Stimulated activated CD8-positive, alpha-beta memory T cell treated with anti-CD3 and anti-CD28 coated beads, Interleukin-15, amount 100 ng/mL, for 24 hours (primary cell): ENCODE measurements at regions not wholly inside any gene's neighbourhood (a gene's known extent, or its start where the extent isn't known, plus 50 kb on each side); places are given as distances from the start of the nearest gene placed in this dataset.

ENCODE experiments used
- DNase-seq: peaks from one replicate; pipeline ENCODE4 v3.0.0-alpha.2; 2020; ENCODE audit warnings: low read depth

DNA sequence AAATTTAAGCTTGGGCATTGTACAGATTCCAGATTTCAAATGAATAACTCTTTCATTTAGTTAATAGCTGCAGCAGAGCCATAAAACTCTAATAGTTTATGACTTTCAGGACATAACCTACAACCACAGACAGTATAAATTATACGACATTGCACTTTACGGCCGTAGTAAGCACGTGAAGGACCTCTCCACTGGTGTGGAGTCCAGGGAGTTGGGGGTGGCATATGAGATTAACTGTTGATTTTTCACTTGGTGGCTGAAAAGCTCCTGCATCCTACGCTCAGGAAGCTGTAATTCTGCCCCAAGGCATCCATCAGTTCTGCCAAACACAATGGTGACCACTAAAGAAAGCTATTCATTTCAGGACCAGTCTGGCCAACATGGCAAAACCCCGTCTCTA lies 376.2 kb downstream of the SOX11 start:
- DNase-seq = no peak

GRCh38 chr2:6069381-6069780 lies 377.2 kb downstream of the SOX11 start:
- no peak for DNase-seq

DNA sequence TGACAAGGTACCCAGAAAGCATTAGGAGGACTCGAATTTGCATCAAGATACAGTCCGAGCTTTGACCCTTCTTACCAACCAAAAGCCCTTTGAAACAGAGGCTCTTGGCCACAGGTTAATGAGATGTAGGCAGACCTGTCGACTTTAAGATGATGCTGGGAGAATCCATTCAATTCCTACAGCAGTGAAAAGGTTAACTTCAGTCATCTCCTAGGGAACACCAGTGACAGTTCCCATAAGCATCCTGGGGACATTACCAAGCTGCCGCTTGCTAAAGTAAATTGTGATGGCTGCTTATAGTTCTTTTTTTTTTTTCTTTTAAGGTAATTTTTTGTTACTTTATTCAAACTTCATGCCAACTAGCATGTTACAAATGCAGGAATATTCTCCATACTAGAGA lies 379.3 kb downstream of the SOX11 start:
- no peak for DNase-seq

DNA sequence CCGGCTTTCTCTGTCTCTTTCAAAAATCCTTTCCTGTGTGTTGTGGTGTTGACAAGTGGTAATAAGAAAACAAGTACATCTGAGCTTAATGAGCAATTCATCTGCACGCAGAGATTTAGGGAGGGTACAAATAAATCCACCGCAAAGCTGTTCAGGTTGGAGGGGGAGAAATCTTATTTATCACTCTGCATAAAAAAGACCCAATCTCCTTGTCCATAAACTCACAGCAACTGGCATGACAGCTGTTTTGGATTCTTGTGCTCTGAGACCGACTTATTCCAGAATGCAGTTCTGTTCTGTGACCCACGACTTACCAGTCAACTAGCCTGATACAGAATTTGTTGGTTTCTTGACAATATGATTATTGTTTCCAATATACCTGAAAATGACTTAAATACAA lies 380.1 kb downstream of the SOX11 start:
- no peak for DNase-seq

GRCh38 chr2:6072768-6073167 lies 380.6 kb downstream of the SOX11 start:
- DNase-seq = no peak

DNA sequence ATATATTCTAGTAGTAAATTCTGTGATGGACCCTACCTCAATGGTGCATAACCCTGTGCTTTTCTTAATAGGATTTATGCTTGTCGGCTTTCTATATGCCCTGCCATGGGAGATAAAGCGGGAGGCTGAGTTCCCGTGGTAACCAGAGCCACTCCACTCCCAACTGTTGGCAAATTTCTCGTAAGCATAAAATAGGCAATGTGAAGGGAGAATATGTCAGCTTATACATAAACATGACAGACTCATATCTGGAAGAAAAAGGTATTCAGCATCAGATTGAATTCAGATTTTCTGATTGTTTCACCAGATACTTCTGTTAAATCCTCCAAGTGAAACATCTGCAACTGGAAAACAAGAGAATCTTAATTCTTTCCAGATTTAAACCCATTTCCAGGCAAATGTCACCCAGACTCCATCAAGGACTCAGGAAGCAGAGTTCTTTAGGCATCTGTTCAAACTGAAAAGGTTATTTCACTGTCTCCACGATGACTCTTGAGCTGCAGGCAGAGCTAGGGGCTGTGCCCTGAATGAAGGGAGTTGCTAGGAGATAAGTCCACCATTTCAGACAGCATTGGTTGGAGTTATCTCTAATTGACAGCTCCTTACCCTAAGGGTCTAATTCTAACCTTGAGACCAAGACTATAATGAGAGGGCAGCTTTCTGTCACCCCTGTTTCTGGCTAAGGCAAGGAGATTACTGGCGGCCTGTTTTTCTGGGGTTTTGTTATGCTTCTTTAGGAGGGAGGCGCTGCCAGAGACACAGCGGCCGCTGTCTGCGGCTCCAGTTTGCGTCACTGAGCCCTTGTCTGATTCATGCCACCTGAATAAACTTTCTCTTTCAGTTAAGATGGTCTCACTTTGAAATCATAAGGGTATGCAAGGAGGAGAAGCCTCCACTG lies 381.3 kb downstream of the SOX11 start:
- DNase-seq = no peak

GRCh38 chr2:6074089-6074643 lies 382.0 kb downstream of the SOX11 start:
- no peak for DNase-seq

DNA sequence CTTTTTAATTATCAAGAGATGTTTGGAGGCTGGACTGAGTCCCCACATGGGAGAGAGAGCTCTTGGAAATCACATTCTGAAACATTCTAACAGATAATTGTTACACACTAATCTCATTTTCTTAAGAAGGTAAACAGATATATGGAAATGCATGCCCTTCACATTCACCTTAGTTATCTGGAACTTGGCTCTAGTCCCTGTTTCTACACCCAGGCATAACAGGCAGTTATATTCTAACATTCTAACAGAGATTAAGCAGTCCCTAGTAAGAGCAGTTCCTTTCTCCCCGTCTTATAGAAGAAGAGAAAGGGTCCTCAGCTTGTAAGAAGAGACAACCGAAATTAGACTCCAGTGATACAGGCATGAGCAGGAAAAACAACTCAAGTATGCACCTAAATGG lies 385.4 kb downstream of the SOX11 start:
- DNase-seq = no peak

- no peak for DNase-seq
These were observed 386.2 kb downstream of the SOX11 start for GRCh38 chr2:6078414-6078813.

- DNase-seq = no peak
These were observed 387.2 kb downstream of the SOX11 start for GRCh38 chr2:6079405-6079804.

DNA sequence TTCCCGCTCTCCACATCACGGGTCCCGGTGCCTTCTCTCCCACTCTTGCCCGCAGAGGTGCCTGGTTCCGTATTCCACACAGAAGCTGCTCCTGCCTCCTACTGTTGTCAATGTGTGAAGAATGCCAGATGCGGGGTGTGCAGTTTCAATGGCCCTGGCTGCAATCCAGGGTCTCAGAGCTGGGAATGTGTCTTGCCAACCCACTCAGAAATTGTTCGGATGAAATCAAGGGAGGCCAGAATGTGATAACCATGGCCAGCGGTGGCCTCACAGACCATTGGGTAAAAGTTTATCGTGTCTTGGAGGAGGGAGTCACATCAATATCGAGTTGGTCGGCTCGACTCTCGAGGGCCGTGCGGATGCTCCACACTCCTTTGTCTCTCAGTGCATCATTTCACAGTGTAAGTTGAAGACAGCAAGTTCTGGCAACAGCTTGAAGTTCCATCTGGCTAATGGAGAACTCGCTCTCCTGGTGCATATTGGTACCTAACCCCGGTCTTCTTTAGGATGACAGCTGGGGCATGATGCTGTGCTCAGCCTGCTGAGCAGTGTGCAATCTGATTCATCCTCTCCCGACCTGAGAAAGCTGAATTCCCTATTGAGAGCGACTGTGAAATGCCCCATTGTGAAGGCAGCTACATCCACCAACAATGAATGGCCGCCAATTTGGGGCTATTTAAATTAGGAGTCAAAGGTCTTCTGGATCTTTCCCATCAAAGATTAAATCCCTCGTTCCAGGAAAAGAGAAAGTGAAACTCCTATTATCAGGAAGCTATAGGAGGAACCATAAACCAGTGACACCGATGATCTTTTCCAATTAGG lies 389.0 kb downstream of the SOX11 start:
- no peak for DNase-seq

GRCh38 chr2:6081955-6082624 lies 389.9 kb downstream of the SOX11 start:
- DNase-seq = no peak

DNA sequence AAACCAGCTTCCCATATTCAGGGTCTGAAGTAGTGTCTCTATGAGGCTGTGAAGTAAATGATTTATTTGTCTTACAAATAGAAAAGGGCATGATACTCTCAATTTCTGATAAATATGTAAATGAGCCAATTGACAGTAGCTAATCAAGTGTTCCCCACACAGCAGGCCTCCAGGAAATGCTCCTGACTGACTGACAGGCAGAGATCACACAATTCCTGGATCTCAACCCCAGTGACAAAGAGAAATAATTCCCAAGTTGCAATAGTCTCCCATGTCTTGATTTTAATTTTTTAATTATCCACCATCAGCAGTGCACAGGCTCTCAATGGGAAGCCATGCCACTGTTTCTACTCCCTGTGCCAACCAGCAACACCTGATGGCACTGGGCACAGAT lies 390.4 kb downstream of the SOX11 start:
- DNase-seq = no peak

DNA sequence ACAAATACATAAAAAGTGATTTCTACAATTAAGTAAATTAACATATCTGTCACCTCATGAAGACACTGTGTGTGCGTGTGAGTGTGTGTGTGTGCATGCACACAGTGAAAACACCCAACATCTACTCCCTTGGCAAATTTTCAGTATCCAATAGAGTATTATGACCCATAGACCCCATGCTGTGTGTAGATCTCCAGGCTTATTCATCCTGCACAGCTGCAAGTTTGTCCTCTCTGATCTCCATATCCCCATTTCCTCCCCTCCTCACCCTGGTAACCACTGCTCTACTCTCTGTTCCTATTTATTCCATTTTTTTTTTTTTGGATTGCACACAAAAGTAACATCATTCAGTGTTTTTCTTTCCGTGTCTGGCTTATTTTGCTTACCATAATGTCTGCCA lies 391.0 kb downstream of the SOX11 start:
- no peak for DNase-seq

- no peak for DNase-seq
These were observed 397.3 kb downstream of the SOX11 start for GRCh38 chr2:6089474-6089873.

DNA sequence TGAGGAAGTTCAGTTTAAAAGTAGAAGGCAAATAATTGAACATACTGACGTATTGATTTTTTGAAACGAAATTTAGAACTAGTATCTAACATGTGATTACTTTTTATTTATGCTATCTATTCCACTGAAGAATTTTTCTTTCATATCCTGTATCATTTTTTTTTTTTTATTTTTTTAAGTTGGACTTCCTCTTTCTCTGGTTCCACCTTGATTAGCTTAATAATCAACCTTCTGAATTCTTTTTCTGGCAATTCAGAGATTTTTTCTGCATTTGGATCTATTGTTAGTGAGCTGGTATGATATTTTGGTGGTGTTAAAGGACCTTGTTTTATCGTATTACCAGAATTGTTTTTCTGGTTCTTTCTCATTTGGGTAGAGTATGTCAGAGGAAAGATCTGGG lies 411.2 kb downstream of the SOX11 start:
- DNase-seq = no peak

DNA sequence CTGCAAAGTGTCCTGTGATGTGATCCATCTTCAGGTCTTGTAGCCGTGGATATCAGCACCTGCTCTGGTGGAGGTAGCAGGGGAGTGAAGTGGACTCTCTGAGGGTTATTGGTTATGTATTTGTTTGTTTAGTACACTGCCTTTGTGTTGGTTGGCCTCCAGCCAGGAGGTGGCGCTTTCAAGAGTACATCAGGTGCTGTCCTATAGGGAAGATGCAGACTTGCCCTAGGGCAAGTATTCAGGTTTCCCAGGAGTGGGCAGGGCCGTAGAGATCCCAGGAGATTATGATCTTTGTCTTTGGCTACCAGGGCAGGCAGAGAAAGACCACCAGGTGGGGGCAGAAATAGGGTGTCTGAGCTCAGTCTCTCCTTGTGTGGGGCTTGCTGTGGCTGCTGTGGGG lies 411.8 kb downstream of the SOX11 start:
- no peak for DNase-seq

GRCh38 chr2:6107290-6107689 lies 415.1 kb downstream of the SOX11 start:
- no peak for DNase-seq

DNA sequence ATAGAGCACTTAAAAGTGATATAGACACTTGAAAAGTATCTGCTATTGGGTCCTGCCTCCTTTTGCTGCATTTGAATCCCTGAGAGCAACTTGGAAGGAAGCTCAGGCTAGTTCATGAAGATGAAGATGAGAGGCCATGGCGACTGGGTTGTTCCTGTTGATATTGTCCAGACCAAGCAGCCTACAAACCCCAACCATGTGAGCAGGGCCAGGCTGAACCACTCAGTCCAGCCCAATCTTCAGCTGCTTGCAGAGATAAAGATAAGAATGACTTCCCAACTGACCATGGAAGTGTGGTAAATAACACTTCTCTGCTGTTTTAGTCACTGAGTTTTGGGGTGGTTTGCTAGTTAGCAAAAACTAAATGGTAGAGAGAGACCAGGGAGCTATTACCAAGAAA lies 417.6 kb downstream of the SOX11 start:
- no peak for DNase-seq

- no peak for DNase-seq
These were observed 419.6 kb downstream of the SOX11 start for GRCh38 chr2:6111781-6112261.

DNA sequence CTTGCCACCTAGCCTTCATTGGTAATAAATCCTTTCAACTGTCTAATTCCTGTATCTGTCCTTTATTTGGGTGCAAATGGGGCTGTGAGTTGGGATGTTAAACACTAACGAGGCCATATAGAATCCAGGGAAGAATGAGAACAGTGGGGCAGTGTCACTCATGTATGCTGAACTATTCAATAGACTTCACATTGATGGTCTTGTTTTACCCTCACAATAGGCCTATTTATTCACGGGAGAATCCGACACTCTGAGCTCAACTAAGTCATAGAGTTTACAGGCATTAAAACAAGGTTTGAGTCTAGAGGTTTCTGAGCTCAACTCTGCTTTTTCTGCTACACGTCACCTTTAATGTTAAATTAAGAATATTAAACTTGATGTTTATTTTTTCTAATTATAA lies 421.6 kb downstream of the SOX11 start:
- DNase-seq = no peak

GRCh38 chr2:6127718-6128117 lies 435.5 kb downstream of the SOX11 start:
- DNase-seq = no peak
